ENCODE measurements at regions not wholly inside any gene's neighbourhood (a gene's known extent, or its start where the extent isn't known, plus 50 kb on each side); places are given as distances from the start of the nearest gene placed in this dataset.
"Not testable (repeated sequence)": the region's sequence is repeated elsewhere in the genome, so short reads cannot be mapped to it uniquely, and the experiment has no call there.

GRCh38 chr3:166500420-166500819 is 663.2 kb upstream of the BCHE start:
- DNase-seq, result not testable (repeated sequence)

- no peak for DNase-seq
These were observed 662.4 kb upstream of the BCHE start for GRCh38 chr3:166499636-166500035.

GRCh38 chr3:166498446-166498845 is 661.2 kb upstream of the BCHE start:
- DNase-seq, result no peak

GRCh38 chr3:166489826-166490225 is 652.6 kb upstream of the BCHE start:
- no peak for DNase-seq

- no peak for DNase-seq
These were observed 651.9 kb upstream of the BCHE start for GRCh38 chr3:166488977-166489672.

GRCh38 chr3:166484470-166484869 is 647.2 kb upstream of the BCHE start:
- no peak for DNase-seq

- DNase-seq, result no peak
These were observed 644.1 kb upstream of the BCHE start for GRCh38 chr3:166481340-166481739.

GRCh38 chr3:166478356-166478755 is 641.1 kb upstream of the BCHE start:
- no peak for DNase-seq

- DNase-seq, result no peak
These were observed 636.3 kb upstream of the BCHE start for GRCh38 chr3:166473501-166473900.

- no peak for DNase-seq
These were observed 634.8 kb upstream of the BCHE start for GRCh38 chr3:166472015-166472414.

- no peak for DNase-seq
These were observed 634.0 kb upstream of the BCHE start for GRCh38 chr3:166471074-166471767.

- no peak for DNase-seq
These were observed 625.8 kb upstream of the BCHE start for GRCh38 chr3:166462891-166463470.

- no peak for DNase-seq
These were observed 624.4 kb upstream of the BCHE start for GRCh38 chr3:166461626-166462025.

GRCh38 chr3:166457382-166457781 is 620.2 kb upstream of the BCHE start:
- no peak for DNase-seq

- DNase-seq, result no peak
These were observed 619.1 kb upstream of the BCHE start for GRCh38 chr3:166456286-166456685.

- no peak for DNase-seq
These were observed 618.5 kb upstream of the BCHE start for GRCh38 chr3:166455744-166456143.

- no peak for DNase-seq
These were observed 616.3 kb upstream of the BCHE start for GRCh38 chr3:166453478-166453877.

- no peak for DNase-seq
These were observed 614.8 kb upstream of the BCHE start for GRCh38 chr3:166451997-166452396.

GRCh38 chr3:166447513-166447912 is 610.3 kb upstream of the BCHE start:
- DNase-seq, result no peak

GRCh38 chr3:166446986-166447385 is 609.8 kb upstream of the BCHE start:
- no peak for DNase-seq

GRCh38 chr3:166446291-166446690 is 609.1 kb upstream of the BCHE start:
- peak in 1 of 3 donors; percentile 7 for DNase-seq

- peak in 1 of 3 donors; percentile 1 for DNase-seq
These were observed 608.6 kb upstream of the BCHE start for GRCh38 chr3:166445865-166446264.

GRCh38 chr3:166444756-166445155 is 607.5 kb upstream of the BCHE start:
- DNase-seq, result no peak

GRCh38 chr3:166444336-166444735 is 607.1 kb upstream of the BCHE start:
- no peak for DNase-seq

All from suppressor macrophage treated with lipopolysaccharide for 1 hour (primary cell).